ENCODE measurements at regions not wholly inside any gene's neighbourhood (a gene's known extent, or its start where the extent isn't known, plus 50 kb on each side); places are given as distances from the start of the nearest gene placed in this dataset.

- no peak for TF ChIP-seq CTCF (IDR thresholded peaks at IDR 0.05; ENCODE audit: insufficient read depth, low read length, poor library complexity, severe bottlenecking)
- no peak overlapping the region for H3K4me3 ChIP-seq (replicated peaks; ENCODE audit: low read depth, low read length)
- no peaks in the 10 kb centered on the region for H3K27me3 ChIP-seq (replicated peaks; ENCODE audit: control insufficient read depth, insufficient read depth, low read length)
- no peak for DNase-seq (ENCODE audit: extremely low read depth, insufficient read length)
- H3K36me3 ChIP-seq (ENCODE audit: control insufficient read depth, insufficient read depth, low read length): no peaks in the 10 kb centered on the region
Observed at GRCh38 chr11:80855426-80855825, 1414.6 kb upstream of the TENM4 start.

DNA sequence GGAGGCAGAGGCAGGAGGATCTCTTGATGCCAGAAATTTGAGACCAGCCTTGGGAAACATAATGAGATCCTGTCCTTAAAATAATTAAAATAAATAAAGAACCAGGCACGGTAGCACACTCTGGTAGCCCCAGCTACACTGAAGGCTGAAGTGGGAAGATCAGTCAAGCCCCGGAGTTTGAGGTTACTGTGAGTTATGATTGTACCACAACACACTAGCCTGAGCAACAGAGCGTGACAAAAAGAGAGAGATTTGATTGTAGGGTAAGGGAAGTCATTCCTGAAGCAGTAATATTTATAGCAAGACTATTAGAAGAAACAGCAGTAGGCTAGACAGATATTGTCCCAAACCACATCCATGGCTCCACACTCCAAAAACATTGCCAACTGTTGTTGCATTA is 1408.4 kb upstream of the TENM4 start:
- Histone ChIP-seq H3K4me3 (replicated peaks; ENCODE audit: low read depth, low read length) (no peak overlapping the region), H3K27me3 (replicated peaks; ENCODE audit: control insufficient read depth, insufficient read depth, low read length) (no peaks in the 10 kb centered on the region), H3K36me3 (ENCODE audit: control insufficient read depth, insufficient read depth, low read length) (no peaks in the 10 kb centered on the region)
- DNase-seq (ENCODE audit: extremely low read depth, insufficient read length): peak; percentile 22
- no peak for TF ChIP-seq CTCF (IDR thresholded peaks at IDR 0.05; ENCODE audit: insufficient read depth, low read length, poor library complexity, severe bottlenecking)

DNA sequence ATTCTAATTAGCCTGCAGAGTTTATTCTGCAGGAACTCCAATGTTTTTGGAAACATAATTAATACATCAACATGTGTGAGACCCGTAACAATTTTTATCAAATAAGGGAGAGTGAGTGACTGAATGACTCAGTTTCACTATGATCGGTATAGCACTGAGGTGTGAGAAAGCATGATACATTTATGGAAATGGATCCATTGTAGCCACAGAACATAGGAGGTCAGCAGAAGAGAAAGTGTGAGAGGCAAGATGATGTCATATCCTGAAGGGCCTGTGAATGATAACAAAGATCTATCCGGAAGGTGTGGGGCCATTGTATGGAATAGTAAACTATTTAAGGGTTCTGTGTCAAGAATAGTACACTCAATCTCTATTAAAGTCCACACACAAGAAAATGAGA is 1406.1 kb upstream of the TENM4 start:
- DNase-seq (ENCODE audit: extremely low read depth, insufficient read length): peak; percentile 72

GRCh38 chr11:80846442-80846841 is 1405.6 kb upstream of the TENM4 start:
- TF ChIP-seq CTCF (IDR thresholded peaks at IDR 0.05; ENCODE audit: insufficient read depth, low read length, poor library complexity, severe bottlenecking): no peak
- H3K4me3 ChIP-seq (replicated peaks; ENCODE audit: low read depth, low read length): no peak overlapping the region
- no peaks in the 10 kb centered on the region for H3K36me3 ChIP-seq (ENCODE audit: control insufficient read depth, insufficient read depth, low read length)
- no peaks in the 10 kb centered on the region for H3K27me3 ChIP-seq (replicated peaks; ENCODE audit: control insufficient read depth, insufficient read depth, low read length)
- DNase-seq (ENCODE audit: extremely low read depth, insufficient read length): no peak

More for the DNA sequence above, 1406.1 kb upstream of the TENM4 start:
- no peak for TF ChIP-seq CTCF (IDR thresholded peaks at IDR 0.05; ENCODE audit: insufficient read depth, low read length, poor library complexity, severe bottlenecking)
- Histone ChIP-seq H3K4me3 (replicated peaks; ENCODE audit: low read depth, low read length) (no peak overlapping the region), H3K27me3 (replicated peaks; ENCODE audit: control insufficient read depth, insufficient read depth, low read length) (no peaks in the 10 kb centered on the region), H3K36me3 (ENCODE audit: control insufficient read depth, insufficient read depth, low read length) (no peaks in the 10 kb centered on the region)

- TF ChIP-seq CTCF (IDR thresholded peaks at IDR 0.05; ENCODE audit: insufficient read depth, low read length, poor library complexity, severe bottlenecking): no peak
- DNase-seq (ENCODE audit: extremely low read depth, insufficient read length): no peak
- Histone ChIP-seq H3K36me3 (ENCODE audit: control insufficient read depth, insufficient read depth, low read length) (no peaks in the 10 kb centered on the region), H3K27me3 (replicated peaks; ENCODE audit: control insufficient read depth, insufficient read depth, low read length) (no peaks in the 10 kb centered on the region), H3K4me3 (replicated peaks; ENCODE audit: low read depth, low read length) (no peak overlapping the region)
Observed at GRCh38 chr11:80844110-80844819, 1403.4 kb upstream of the TENM4 start.

Data from GM06990 (cell line).